GM21515 (cell line): ENCODE measurements at regions not wholly inside any gene's neighbourhood (a gene's known extent, or its start where the extent isn't known, plus 50 kb on each side); places are given as distances from the start of the nearest gene placed in this dataset.
"Not testable (repeated sequence)": the region's sequence is repeated elsewhere in the genome, so short reads cannot be mapped to it uniquely, and the experiment has no call there.

Experiments used
- ATAC-seq: cut with Tn5 transposase; IDR thresholded peaks from one replicate; pipeline ENCODE4 v1.9.1; 2021; ENCODE audit not compliant: unreplicated experiment

- ATAC-seq, result no peak
Measured at GRCh38 chr13:109336730-109337129, 449.7 kb downstream of the IRS2 start.

- no peak for ATAC-seq
Measured at GRCh38 chr13:109333893-109334651, 452.3 kb downstream of the IRS2 start.

GRCh38 chr13:109332506-109333499, 453.6 kb downstream of the IRS2 start:
- ATAC-seq, result no peak

GRCh38 chr13:109331898-109332297, 454.5 kb downstream of the IRS2 start:
- no peak for ATAC-seq

- no peak for ATAC-seq
Measured at GRCh38 chr13:109331011-109331433, 455.4 kb downstream of the IRS2 start.

GRCh38 chr13:109330123-109330522, 456.3 kb downstream of the IRS2 start:
- ATAC-seq, result no peak

- ATAC-seq, result no peak
Measured at GRCh38 chr13:109329175-109329574, 457.2 kb downstream of the IRS2 start.

- no peak for ATAC-seq
Measured at GRCh38 chr13:109326601-109327000, 459.8 kb downstream of the IRS2 start.

- no peak for ATAC-seq
Measured at GRCh38 chr13:109323338-109323737, 463.0 kb downstream of the IRS2 start.

- ATAC-seq, result no peak
Measured at GRCh38 chr13:109318945-109319590, 467.3 kb downstream of the IRS2 start.

GRCh38 chr13:109315481-109315880, 470.9 kb downstream of the IRS2 start:
- ATAC-seq, result no peak

- ATAC-seq, result no peak
Measured at GRCh38 chr13:109314101-109314500, 472.3 kb downstream of the IRS2 start.

GRCh38 chr13:109312399-109312798, 474.0 kb downstream of the IRS2 start:
- ATAC-seq, result no peak

GRCh38 chr13:109311431-109311976, 474.9 kb downstream of the IRS2 start:
- not testable (repeated sequence) for ATAC-seq

GRCh38 chr13:109309625-109310363, 476.6 kb downstream of the IRS2 start:
- no peak for ATAC-seq

GRCh38 chr13:109307027-109307426, 479.4 kb downstream of the IRS2 start:
- no peak for ATAC-seq

GRCh38 chr13:109301726-109302125, 484.7 kb downstream of the IRS2 start:
- no peak for ATAC-seq

GRCh38 chr13:109301276-109301675, 485.1 kb downstream of the IRS2 start:
- ATAC-seq, result no peak

- no peak for ATAC-seq
Measured at GRCh38 chr13:109297628-109298027, 488.8 kb downstream of the IRS2 start.

GRCh38 chr13:109293166-109293565, 493.2 kb downstream of the IRS2 start:
- ATAC-seq, result no peak
